Adrenal gland (tissue), 9 donors: ENCODE measurements at regions not wholly inside any gene's neighbourhood (a gene's known extent, or its start where the extent isn't known, plus 50 kb on each side); places are given as distances from the start of the nearest gene placed in this dataset.

Experiments used
- DNase-seq, 7 donors: peaks; one replicate each; pipeline ENCODE4 v3.0.0-alpha.2; 2019 to 2020
- H3K27ac ChIP-seq, 5 donors: fragments of 200-600 bp; sonication (generic) in 4 of 5; 1 replicate in 3 of 5; 2 replicates in 2 of 5; pipeline versions ENCODE4 v1.5.1 to v1.8.0; 2016 to 2020; ENCODE audit warnings: mild to moderate bottlenecking in 1 of 5
- H3K27me3 ChIP-seq: fragments of 200-600 bp; 2 replicates; pipeline ENCODE4 v1.8.0; 2021
- H3K36me3 ChIP-seq, 2 donors: fragments of 200-600 bp; replicated peaks in 1 of 2; 1 replicate in 1 of 2; 2 replicates in 1 of 2; pipeline versions ENCODE4 v1.5.1 to v1.8.0; 2018 to 2022
- H3K4me1 ChIP-seq, 2 donors: fragments of 200-600 bp; replicated peaks in 1 of 2; 1 replicate in 1 of 2; 2 replicates in 1 of 2; pipeline versions ENCODE4 v1.5.1 to v1.8.0; 2018 to 2021
- H3K4me3 ChIP-seq, 4 donors: fragments of 200-600 bp; sonication (generic) in 3 of 4; one replicate each; pipeline ENCODE4 v1.5.1; 2016 to 2018
- H3K9me3 ChIP-seq, 3 donors: fragments of 200-600 bp; sonication (generic) in 1 of 3; replicated peaks in 1 of 3; 1 replicate in 2 of 3; 2 replicates in 1 of 3; pipeline versions ENCODE4 v1.5.1 to v1.8.0; 2016 to 2021
- CTCF ChIP-seq, 6 experiments: fragments of 450-650 bp in 4 of 6; fragments of 200-600 bp in 2 of 6; sonication (generic) in 1 of 6; IDR thresholded peaks; 1 replicate in 5 of 6; 2 replicates in 1 of 6; pipeline versions ENCODE4 v1.5.1 to v1.8.0; 2016 to 2021; ENCODE audit warnings: antibody characterized with exemption in 6 of 6, mild to moderate bottlenecking in 2 of 6, moderate library complexity in 1 of 6
- POLR2A ChIP-seq, 2 donors: fragments of 450-650 bp; IDR thresholded peaks; one replicate each; pipeline ENCODE4 v1.6.1; 2017; ENCODE audit warnings: antibody characterized with exemption in 2 of 2, mild to moderate bottlenecking in 2 of 2, moderate library complexity in 1 of 2
- WGBS, 4 donors: extraction: QIAGEN DNeasy Blood & Tissue Kit in 2 of 4; methylation state at CpG; one replicate each; pipeline versions ENCODE4 v1.1.5 to v1.1.7; 2013 to 2017; 5-methylcytosine and 5-hydroxymethylcytosine counted together
- intact Hi-C, 2 donors: fragments of 100-400 bp; cut with DNase I; formaldehyde crosslinking; loops; one replicate each; pipeline versions ENCODE4 v1.14.1 to v1.15.0; 2022 to 2023
- donor health status: healthy with polysubstance abuse.
- donor health status: Bipolar disorder and iron deficiency.
- donor health status: DM: yes; HTN: yes; CAD: no.
- donor health status: DM: no; HTN: no; CAD: no.
- donor health status: DM: no; HTN: no; CAD: no.

- intact Hi-C loops, result no loop called here
- Histone ChIP-seq H3K4me3 (no peak overlapping the region), H3K36me3 (no peaks in the 10 kb centered on the region), H3K4me1 (no peaks in the 10 kb centered on the region), H3K27ac (no peak overlapping the region), H3K27me3 (no peaks in the 10 kb centered on the region), H3K9me3 (no peaks in the 10 kb centered on the region)
- no peak for DNase-seq
- TF ChIP-seq CTCF (IDR thresholded peaks at IDR 0.05), result no peak
- TF ChIP-seq POLR2A (IDR thresholded peaks at IDR 0.05), result no peak
- 76 to 85% (median 78%) methylated on average over 4 of the region's 4 CpGs for WGBS, 4 donors
Observed at GRCh38 chr1:99122039-99122438, 117.4 kb upstream of the PLPPR5 start.

- Histone ChIP-seq H3K4me1 (no peaks in the 10 kb centered on the region), H3K27ac (no peak overlapping the region), H3K27me3 (no peaks in the 10 kb centered on the region), H3K36me3 (no peaks in the 10 kb centered on the region), H3K4me3 (no peak overlapping the region), H3K9me3 (no peaks in the 10 kb centered on the region)
- TF ChIP-seq POLR2A (IDR thresholded peaks at IDR 0.05) (no peak), CTCF (IDR thresholded peaks at IDR 0.05) (no peak)
- intact Hi-C loops, result no loop called here
- no peak for DNase-seq
Observed at GRCh38 chr1:99123936-99124335, 119.3 kb upstream of the PLPPR5 start.

- TF ChIP-seq POLR2A (IDR thresholded peaks at IDR 0.05), result no peak
- TF ChIP-seq CTCF (IDR thresholded peaks at IDR 0.05), result no peak
- Histone ChIP-seq H3K27me3 (no peaks in the 10 kb centered on the region), H3K4me3 (no peak overlapping the region), H3K36me3 (no peaks in the 10 kb centered on the region), H3K9me3 (no peaks in the 10 kb centered on the region), H3K27ac (no peak overlapping the region), H3K4me1 (no peaks in the 10 kb centered on the region)
- no peak for DNase-seq
- intact Hi-C loops, result no loop called here
Observed at GRCh38 chr1:99131546-99131945, 126.9 kb upstream of the PLPPR5 start.

GRCh38 chr1:99133756-99134500 lies 129.3 kb upstream of the PLPPR5 start:
- intact Hi-C loops, result no loop called here
- WGBS, 4 donors, result 45 to 52% (median 48%) methylated on average over 3 of the region's 3 CpGs
- TF ChIP-seq POLR2A (IDR thresholded peaks at IDR 0.05) (no peak), CTCF (IDR thresholded peaks at IDR 0.05) (no peak)
- Histone ChIP-seq H3K9me3 (no peaks in the 10 kb centered on the region), H3K4me1 (no peaks in the 10 kb centered on the region), H3K4me3 (no peak overlapping the region), H3K27ac (no peak overlapping the region), H3K27me3 (no peaks in the 10 kb centered on the region), H3K36me3 (no peaks in the 10 kb centered on the region)
- no peak for DNase-seq
